Dendritic cell treated with granulocyte-macrophage colony-stimulating factor and Interleukin-4, amounts not matched to agents 40 ng/mL and 50 ng/mL, for 4 days (primary cell): ENCODE measurements at regions not wholly inside any gene's neighbourhood (a gene's known extent, or its start where the extent isn't known, plus 50 kb on each side); places are given as distances from the start of the nearest gene placed in this dataset.
"Not testable (repeated sequence)": the region's sequence is repeated elsewhere in the genome, so short reads cannot be mapped to it uniquely, and the experiment has no call there.

Experiments used
- H3K27ac Mint-ChIP-seq: one replicate; pipeline ENCODE4 v1.8.0; 2022; ENCODE audit warnings: mild to moderate bottlenecking, mixed read lengths
- H3K27me3 Mint-ChIP-seq: one replicate; pipeline ENCODE4 v1.8.0; 2022; ENCODE audit warnings: mild to moderate bottlenecking, mixed read lengths
- H3K36me3 Mint-ChIP-seq: one replicate; pipeline ENCODE4 v1.8.0; 2022; ENCODE audit warnings: low read depth, mixed read lengths
- H3K4me1 Mint-ChIP-seq: one replicate; pipeline ENCODE4 v1.8.0; 2022; ENCODE audit warnings: low read depth, mixed read lengths
- H3K4me3 Mint-ChIP-seq: one replicate; pipeline ENCODE4 v1.8.0; 2022; ENCODE audit warnings: mild to moderate bottlenecking, moderate library complexity, mixed read lengths
- H3K9me3 Mint-ChIP-seq: one replicate; pipeline ENCODE4 v1.8.0; 2022; ENCODE audit warnings: mixed read lengths
- intact Hi-C: fragments of 100-400 bp; cut with micrococcal nuclease; formaldehyde crosslinking; loops from one replicate; pipeline ENCODE4 v1.15.0; 2022

GRCh38 chr7:63555226-63555994, 443.2 kb upstream of the ZNF722 start:
- H3K9me3 Mint-ChIP-seq = peaks cover 19% of the 10 kb centered on the region
- H3K36me3 Mint-ChIP-seq, H3K27me3 Mint-ChIP-seq, H3K4me3 Mint-ChIP-seq, H3K4me1 Mint-ChIP-seq, H3K27ac Mint-ChIP-seq, intact Hi-C loops: not testable (repeated sequence)

GRCh38 chr7:63556223-63556622, 442.4 kb upstream of the ZNF722 start:
- H3K27ac Mint-ChIP-seq, intact Hi-C loops, H3K4me1 Mint-ChIP-seq, H3K4me3 Mint-ChIP-seq, H3K36me3 Mint-ChIP-seq, H3K27me3 Mint-ChIP-seq: not testable (repeated sequence)
- peaks cover 28% of the 10 kb centered on the region for H3K9me3 Mint-ChIP-seq

DNA sequence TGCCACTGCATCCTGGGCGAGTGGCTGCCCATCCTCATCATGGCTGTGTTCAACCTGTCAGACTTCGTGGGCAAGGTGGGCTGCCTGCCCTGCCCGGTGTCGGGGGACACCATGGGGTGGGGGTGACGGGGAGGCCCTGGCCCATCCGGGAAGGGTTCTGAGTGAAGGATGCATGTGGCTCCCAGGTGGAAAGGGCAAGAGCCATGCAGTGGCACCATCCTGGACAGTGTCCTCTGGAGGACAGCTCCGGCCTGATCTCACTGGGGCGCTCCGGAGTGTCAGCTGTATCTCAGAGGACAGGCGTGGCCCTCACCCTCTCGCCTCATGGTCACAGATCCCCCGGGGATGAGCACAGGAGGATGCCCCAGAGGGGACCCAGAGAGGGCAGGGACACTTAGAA, 439.6 kb upstream of the ZNF722 start:
- intact Hi-C loops, H3K4me3 Mint-ChIP-seq, H3K27me3 Mint-ChIP-seq: not testable (repeated sequence)

GRCh38 chr7:63559826-63560465, 438.7 kb upstream of the ZNF722 start:
- H3K9me3 Mint-ChIP-seq = peaks cover 40% of the 10 kb centered on the region
- intact Hi-C loops, H3K27me3 Mint-ChIP-seq, H3K36me3 Mint-ChIP-seq, H3K4me1 Mint-ChIP-seq, H3K27ac Mint-ChIP-seq, H3K4me3 Mint-ChIP-seq: not testable (repeated sequence)

More for the DNA sequence above, 439.6 kb upstream of the ZNF722 start:
- peaks cover 40% of the 10 kb centered on the region for H3K9me3 Mint-ChIP-seq
- H3K4me1 Mint-ChIP-seq, H3K27ac Mint-ChIP-seq, H3K36me3 Mint-ChIP-seq: not testable (repeated sequence)

DNA sequence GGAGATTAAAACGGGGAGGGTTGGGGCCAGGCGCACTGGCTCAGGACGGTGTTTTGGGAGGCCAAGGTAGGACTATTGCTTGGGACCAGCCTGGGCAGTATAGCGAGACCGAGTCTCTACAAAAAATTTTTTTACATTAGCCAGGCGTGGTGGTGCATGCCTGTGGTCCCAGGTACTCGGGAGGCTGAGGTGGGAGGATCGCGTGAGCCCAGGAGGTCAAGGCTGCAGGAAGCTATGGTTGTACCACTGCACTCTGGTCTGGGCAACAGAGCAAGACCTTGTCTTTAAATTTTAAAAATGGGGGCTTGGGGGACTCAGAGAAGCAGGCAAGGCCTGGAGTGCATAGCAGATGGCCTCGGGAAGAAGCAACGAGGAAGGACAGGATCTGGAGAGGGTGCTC, 436.7 kb upstream of the ZNF722 start:
- not testable (repeated sequence) for H3K27me3 Mint-ChIP-seq, H3K4me3 Mint-ChIP-seq
- peaks cover 40% of the 10 kb centered on the region for H3K9me3 Mint-ChIP-seq

GRCh38 chr7:63562364-63563060, 436.1 kb upstream of the ZNF722 start:
- H3K4me1 Mint-ChIP-seq, H3K36me3 Mint-ChIP-seq, intact Hi-C loops, H3K4me3 Mint-ChIP-seq, H3K27me3 Mint-ChIP-seq, H3K27ac Mint-ChIP-seq: not testable (repeated sequence)
- peaks cover 42% of the 10 kb centered on the region for H3K9me3 Mint-ChIP-seq

More for the DNA sequence above, 436.7 kb upstream of the ZNF722 start:
- H3K36me3 Mint-ChIP-seq, H3K4me1 Mint-ChIP-seq, H3K27ac Mint-ChIP-seq, intact Hi-C loops: not testable (repeated sequence)

GRCh38 chr7:63563151-63563940, 435.3 kb upstream of the ZNF722 start:
- H3K27ac Mint-ChIP-seq, H3K27me3 Mint-ChIP-seq, H3K4me1 Mint-ChIP-seq, intact Hi-C loops, H3K4me3 Mint-ChIP-seq, H3K36me3 Mint-ChIP-seq: not testable (repeated sequence)
- peaks cover 43% of the 10 kb centered on the region for H3K9me3 Mint-ChIP-seq

DNA sequence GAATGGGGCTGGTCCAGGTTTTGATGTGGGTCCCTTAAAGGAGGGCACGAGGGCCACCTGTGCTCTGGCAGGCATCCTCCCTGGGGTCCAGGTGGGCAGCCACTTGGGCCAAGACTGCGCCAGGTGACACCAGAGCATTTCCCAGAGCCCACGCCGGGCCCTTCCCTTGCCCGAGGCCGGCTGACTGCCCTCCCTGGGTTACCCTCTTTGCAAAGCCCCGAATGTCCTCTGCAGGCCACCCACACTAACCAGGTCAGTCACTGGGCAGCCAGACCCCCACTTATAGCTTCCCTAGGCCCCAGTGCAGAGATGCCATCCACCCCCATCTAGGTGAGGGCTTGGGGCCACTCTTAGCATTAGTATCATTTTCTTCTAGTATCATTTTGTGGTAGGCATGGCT, 433.8 kb upstream of the ZNF722 start:
- H3K27me3 Mint-ChIP-seq, H3K4me3 Mint-ChIP-seq, H3K36me3 Mint-ChIP-seq, H3K4me1 Mint-ChIP-seq, H3K27ac Mint-ChIP-seq, intact Hi-C loops: not testable (repeated sequence)
- H3K9me3 Mint-ChIP-seq = peaks cover 39% of the 10 kb centered on the region

DNA sequence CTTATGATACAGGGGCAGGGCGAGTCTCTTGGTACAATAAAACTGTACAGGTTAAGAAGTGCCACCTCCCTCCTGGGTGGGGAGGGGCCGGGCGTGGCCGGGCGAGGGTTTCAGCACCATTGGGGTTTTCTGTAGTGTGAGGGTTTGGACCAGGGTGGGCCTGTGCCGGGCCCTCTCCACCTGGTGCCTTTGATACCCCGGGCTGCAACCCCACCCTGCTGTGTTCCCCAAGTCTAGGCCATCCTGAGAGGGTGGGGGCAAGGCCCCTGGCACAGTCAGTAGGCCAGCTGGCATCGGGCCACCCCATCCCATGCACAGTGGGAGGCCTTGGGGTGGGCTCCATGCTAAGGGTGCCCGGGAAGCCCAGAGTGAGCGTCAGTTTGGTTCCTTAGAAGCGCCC, 431.8 kb upstream of the ZNF722 start:
- H3K27me3 Mint-ChIP-seq, H3K36me3 Mint-ChIP-seq, H3K4me1 Mint-ChIP-seq, intact Hi-C loops, H3K27ac Mint-ChIP-seq, H3K4me3 Mint-ChIP-seq: not testable (repeated sequence)
- H3K9me3 Mint-ChIP-seq = peaks cover 37% of the 10 kb centered on the region

DNA sequence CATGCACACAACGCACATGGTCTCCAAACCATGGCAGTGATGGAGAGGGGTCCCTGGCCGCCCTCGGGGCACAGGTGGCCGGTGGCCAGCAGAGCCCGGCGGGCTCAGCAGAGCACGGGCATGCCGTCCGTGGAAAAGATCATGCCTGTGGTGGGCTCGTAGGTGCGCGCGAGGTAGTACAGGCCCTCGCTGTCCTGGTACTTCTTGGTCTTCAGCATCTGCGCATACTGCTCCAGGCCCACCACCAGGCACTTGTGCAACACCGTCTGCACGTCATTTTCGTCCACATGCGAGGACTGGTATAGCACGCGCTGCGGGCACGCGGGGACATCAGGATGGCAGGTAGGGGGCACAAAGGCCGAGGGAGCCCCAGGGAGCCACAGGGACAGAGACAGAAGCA, 431.0 kb upstream of the ZNF722 start:
- H3K9me3 Mint-ChIP-seq = peaks cover 34% of the 10 kb centered on the region
- H3K4me3 Mint-ChIP-seq, intact Hi-C loops, H3K27me3 Mint-ChIP-seq, H3K36me3 Mint-ChIP-seq, H3K27ac Mint-ChIP-seq, H3K4me1 Mint-ChIP-seq: not testable (repeated sequence)

GRCh38 chr7:63568571-63569313, 429.9 kb upstream of the ZNF722 start:
- H3K4me1 Mint-ChIP-seq, H3K36me3 Mint-ChIP-seq, H3K27ac Mint-ChIP-seq, H3K27me3 Mint-ChIP-seq, intact Hi-C loops, H3K4me3 Mint-ChIP-seq: not testable (repeated sequence)
- H3K9me3 Mint-ChIP-seq = peaks cover 32% of the 10 kb centered on the region

GRCh38 chr7:63570386-63571115, 428.1 kb upstream of the ZNF722 start:
- H3K27me3 Mint-ChIP-seq, H3K4me1 Mint-ChIP-seq, H3K4me3 Mint-ChIP-seq, H3K27ac Mint-ChIP-seq, H3K36me3 Mint-ChIP-seq, intact Hi-C loops: not testable (repeated sequence)
- H3K9me3 Mint-ChIP-seq = peaks cover 32% of the 10 kb centered on the region

DNA sequence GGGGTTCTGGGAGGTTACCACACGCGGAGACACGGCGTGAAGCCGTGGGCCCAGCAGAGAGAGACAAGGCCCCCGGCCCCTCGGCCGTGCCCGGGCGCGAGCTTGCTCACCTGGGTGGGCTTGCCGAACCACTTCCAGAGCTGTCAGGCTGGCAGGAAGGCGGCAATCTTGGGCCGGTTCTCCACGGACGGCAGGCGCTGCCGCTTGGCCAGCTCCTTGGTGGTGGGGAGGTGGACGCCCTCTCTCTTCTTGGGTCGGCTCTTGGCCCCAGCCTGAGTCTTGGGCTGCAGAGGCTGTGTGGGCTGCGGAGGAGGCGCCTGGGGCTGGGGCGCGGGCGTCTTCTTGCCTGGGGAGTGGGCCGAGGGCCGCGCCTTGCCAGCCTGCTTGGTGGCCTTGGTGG, 426.5 kb upstream of the ZNF722 start:
- peaks cover 48% of the 10 kb centered on the region for H3K9me3 Mint-ChIP-seq
- H3K27me3 Mint-ChIP-seq, H3K36me3 Mint-ChIP-seq, intact Hi-C loops, H3K27ac Mint-ChIP-seq, H3K4me3 Mint-ChIP-seq, H3K4me1 Mint-ChIP-seq: not testable (repeated sequence)
